Caco-2 (cell line): ENCODE measurements at regions not wholly inside any gene's neighbourhood (a gene's known extent, or its start where the extent isn't known, plus 50 kb on each side); places are given as distances from the start of the nearest gene placed in this dataset.

Experiments used
- BruUV-seq: library from RNA; stranded (reverse); fragments of 400-500 nt; replicated peaks from 2 replicates; lab custom pipeline; 2021; lab: Mats Ljungman, UMichigan
- CTCF ChIA-PET: fragments of 300-600 bp; sonication (Branson Sonifier 250); formaldehyde crosslinking; loops from one replicate; lab custom pipeline; 2022; ENCODE audit warnings: antibody characterized with exemption; lab: Charles Lee
- POLR2A ChIA-PET: fragments of 300-600 bp; sonication (Branson Sonifier 250); formaldehyde crosslinking; loops from one replicate; lab custom pipeline; 2022; ENCODE audit warnings: antibody characterized with exemption; lab: Charles Lee
- DNase-seq, 2 experiments: peaks; one replicate each; pipeline versions ENCODE4 v3.0.0 to v3.0.0-alpha.2; 2020 to 2022
- H3K27me3 ChIP-seq: replicated peaks from 2 replicates; pipeline ENCODE4 v1.6.0; 2011; ENCODE audit warnings: low read length; ENCODE audit not compliant: control insufficient read depth, insufficient read depth
- H3K36me3 ChIP-seq: 2 replicates; pipeline ENCODE4 v1.5.1; 2011; ENCODE audit warnings: low read length; ENCODE audit not compliant: control insufficient read depth, insufficient read depth
- H3K4me1 ChIP-seq: fragments of 250-450 bp; sonication (Bioruptor Pico); 2 replicates; pipeline ENCODE4 v1.5.1; 2020; ENCODE audit warnings: mild to moderate bottlenecking
- H3K4me3 ChIP-seq: 2 replicates; pipeline ENCODE4 v1.5.1; 2011; ENCODE audit warnings: low read depth, mild to moderate bottlenecking, control low read depth, low read length
- H3K9me3 ChIP-seq: fragments of 250-450 bp; sonication (Bioruptor Pico); 2 replicates; pipeline ENCODE4 v1.5.1; 2020; ENCODE audit warnings: mild to moderate bottlenecking, moderate library complexity
- H3K27ac Mint-ChIP-seq: one replicate; pipeline ENCODE4 v1.8.0; 2022; ENCODE audit warnings: mixed read lengths; ENCODE audit not compliant: unreplicated experiment
- H3K27me3 Mint-ChIP-seq: one replicate; pipeline ENCODE4 v1.8.0; 2022; ENCODE audit warnings: mixed read lengths; ENCODE audit not compliant: insufficient read depth, unreplicated experiment
- H3K36me3 Mint-ChIP-seq: one replicate; pipeline ENCODE4 v1.8.0; 2022; ENCODE audit warnings: mild to moderate bottlenecking, mixed read lengths; ENCODE audit not compliant: insufficient read depth, unreplicated experiment
- H3K4me1 Mint-ChIP-seq: one replicate; pipeline ENCODE4 v1.8.0; 2022; ENCODE audit warnings: low read depth, mixed read lengths; ENCODE audit not compliant: unreplicated experiment
- H3K4me3 Mint-ChIP-seq: one replicate; pipeline ENCODE4 v1.8.0; 2022; ENCODE audit warnings: mild to moderate bottlenecking, moderate library complexity, mixed read lengths; ENCODE audit not compliant: unreplicated experiment
- H3K9me3 Mint-ChIP-seq: one replicate; pipeline ENCODE4 v1.8.0; 2022; ENCODE audit warnings: mixed read lengths; ENCODE audit not compliant: unreplicated experiment
- CTCF ChIP-seq, 2 experiments: fragments of 200-600 bp in 1 of 2; IDR thresholded peaks; 1 replicate in 1 of 2; 2 replicates in 1 of 2; pipeline versions ENCODE4 v1.5.1 to v1.8.0; 2011 to 2022; ENCODE audit warnings: antibody characterized with exemption in 1 of 2, control low read depth in 1 of 2, inconsistent platforms in 1 of 2, low read depth in 1 of 2, low read length in 1 of 2, mild to moderate bottlenecking in 1 of 2, moderate library complexity in 1 of 2; ENCODE audit not compliant: insufficient read depth in 1 of 2, severe bottlenecking in 1 of 2, unreplicated experiment in 1 of 2
- intact Hi-C: fragments of 100-400 bp; cut with micrococcal nuclease; formaldehyde crosslinking; loops from one replicate; pipeline ENCODE4 v1.10.0; 2022; ENCODE audit not compliant: unreplicated experiment

GRCh38 chr15:94027581-94027980 is 203.8 kb upstream of the MCTP2 start:
- Histone ChIP-seq H3K4me1 (peaks cover 39% of the 10 kb centered on the region), H3K27me3 (no peaks in the 10 kb centered on the region), H3K4me3 (no peak overlapping the region), H3K9me3 (no peaks in the 10 kb centered on the region), H3K36me3 (no peaks in the 10 kb centered on the region)
- no peaks in the 10 kb centered on the region for H3K9me3 Mint-ChIP-seq
- CTCF ChIA-PET = interaction anchor here (2.0 kb wide), 1 partner anchor 93 kb away, joined by 5 read pairs; no protein-coding TSS in a partner anchor
- H3K27ac Mint-ChIP-seq = no peak overlapping the region
- no peak overlapping the region for H3K4me3 Mint-ChIP-seq
- no peak for TF ChIP-seq CTCF (IDR thresholded peaks at IDR 0.05; ENCODE audit: insufficient read depth in 1 of 2, low read depth in 1 of 2, low read length in 1 of 2, severe bottlenecking in 1 of 2, unreplicated experiment in 1 of 2)
- no TSS peak for BruUV-seq
- POLR2A ChIA-PET = no interaction called here
- peaks cover 24% of the 10 kb centered on the region for H3K4me1 Mint-ChIP-seq
- no peaks in the 10 kb centered on the region for H3K27me3 Mint-ChIP-seq
- DNase-seq = no peak
- H3K36me3 Mint-ChIP-seq = no peaks in the 10 kb centered on the region
- intact Hi-C loops = no loop called here

- H3K9me3 ChIP-seq = no peaks in the 10 kb centered on the region
- peaks cover 39% of the 10 kb centered on the region for H3K4me1 ChIP-seq
- H3K36me3 Mint-ChIP-seq = no peaks in the 10 kb centered on the region
- intact Hi-C loops = no loop called here
- H3K27me3 ChIP-seq = no peaks in the 10 kb centered on the region
- ChIA-PET POLR2A (no interaction called here), CTCF (interaction anchor here (2.0 kb wide), 1 partner anchor 93 kb away, joined by 5 read pairs; no protein-coding TSS in a partner anchor)
- BruUV-seq = no TSS peak
- no peaks in the 10 kb centered on the region for H3K9me3 Mint-ChIP-seq
- no peak overlapping the region for H3K4me3 Mint-ChIP-seq
- peak; percentile 36 to 44 for DNase-seq
- peaks cover 29% of the 10 kb centered on the region for H3K4me1 Mint-ChIP-seq
- H3K4me3 ChIP-seq = no peak overlapping the region
- no peak for TF ChIP-seq CTCF (IDR thresholded peaks at IDR 0.05; ENCODE audit: insufficient read depth in 1 of 2, low read depth in 1 of 2, low read length in 1 of 2, severe bottlenecking in 1 of 2, unreplicated experiment in 1 of 2)
- no peaks in the 10 kb centered on the region for H3K27me3 Mint-ChIP-seq
- H3K36me3 ChIP-seq = no peaks in the 10 kb centered on the region
- H3K27ac Mint-ChIP-seq = no peak overlapping the region
Measured at GRCh38 chr15:94026458-94027304, 204.7 kb upstream of the MCTP2 start.

GRCh38 chr15:94023531-94023930 is 207.8 kb upstream of the MCTP2 start:
- H3K36me3 ChIP-seq = no peaks in the 10 kb centered on the region
- no peaks in the 10 kb centered on the region for H3K9me3 Mint-ChIP-seq
- H3K4me3 Mint-ChIP-seq = no peak overlapping the region
- ChIA-PET POLR2A (no interaction called here), CTCF (no interaction called here)
- no peaks in the 10 kb centered on the region for H3K36me3 Mint-ChIP-seq
- no peak for DNase-seq
- BruUV-seq = no TSS peak
- peaks cover 25% of the 10 kb centered on the region for H3K4me1 Mint-ChIP-seq
- H3K27me3 Mint-ChIP-seq = no peaks in the 10 kb centered on the region
- peaks cover 19% of the 10 kb centered on the region for H3K4me1 ChIP-seq
- intact Hi-C loops = no loop called here
- no peaks in the 10 kb centered on the region for H3K9me3 ChIP-seq
- no peak overlapping the region for H3K4me3 ChIP-seq
- H3K27me3 ChIP-seq = no peaks in the 10 kb centered on the region
- TF ChIP-seq CTCF (IDR thresholded peaks at IDR 0.05; ENCODE audit: insufficient read depth in 1 of 2, low read depth in 1 of 2, low read length in 1 of 2, severe bottlenecking in 1 of 2, unreplicated experiment in 1 of 2) = no peak
- H3K27ac Mint-ChIP-seq = no peak overlapping the region
